DND-41 (cell line): ENCODE measurements at regions not wholly inside any gene's neighbourhood (a gene's known extent, or its start where the extent isn't known, plus 50 kb on each side); places are given as distances from the start of the nearest gene placed in this dataset.

ENCODE experiments used
- EZH2 ChIP-seq: IDR thresholded peaks from 3 replicates; pipeline ENCODE4 v1.6.1; 2012; ENCODE audit warnings: borderline replicate concordance, low read depth, mild to moderate bottlenecking, moderate library complexity, low read length, inconsistent platforms; ENCODE audit not compliant: severe bottlenecking
- TF ChIP-seq, protein P1 (sequence below): IDR thresholded peaks from 2 replicates; pipeline ENCODE4 v1.5.1; 2012; ENCODE audit warnings: borderline replicate concordance, low read length, moderate library complexity, mild to moderate bottlenecking; ENCODE audit not compliant: poor library complexity, severe bottlenecking; ENCODE audit errors: extremely low read depth

DNA sequence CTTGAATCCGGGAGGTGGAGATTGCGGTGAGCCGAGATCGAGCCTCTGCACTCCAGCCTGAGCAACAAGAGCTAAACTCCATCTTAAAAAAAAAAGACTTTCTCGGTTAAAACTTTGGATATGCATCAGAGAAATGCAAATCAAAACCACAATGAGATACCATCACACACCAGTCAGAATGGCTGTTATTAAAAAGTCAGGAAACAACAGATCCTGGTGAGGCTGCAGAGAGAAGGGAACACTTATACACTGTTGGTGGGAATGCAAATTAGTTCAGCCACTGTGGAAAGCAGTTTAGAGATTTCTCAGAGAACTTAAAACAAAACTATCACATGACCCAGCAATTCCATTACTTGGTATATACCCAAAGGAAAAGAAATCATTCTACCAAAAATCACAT, 619.4 kb upstream of the KIRREL3 start:
- TF ChIP-seq, protein P1, sequence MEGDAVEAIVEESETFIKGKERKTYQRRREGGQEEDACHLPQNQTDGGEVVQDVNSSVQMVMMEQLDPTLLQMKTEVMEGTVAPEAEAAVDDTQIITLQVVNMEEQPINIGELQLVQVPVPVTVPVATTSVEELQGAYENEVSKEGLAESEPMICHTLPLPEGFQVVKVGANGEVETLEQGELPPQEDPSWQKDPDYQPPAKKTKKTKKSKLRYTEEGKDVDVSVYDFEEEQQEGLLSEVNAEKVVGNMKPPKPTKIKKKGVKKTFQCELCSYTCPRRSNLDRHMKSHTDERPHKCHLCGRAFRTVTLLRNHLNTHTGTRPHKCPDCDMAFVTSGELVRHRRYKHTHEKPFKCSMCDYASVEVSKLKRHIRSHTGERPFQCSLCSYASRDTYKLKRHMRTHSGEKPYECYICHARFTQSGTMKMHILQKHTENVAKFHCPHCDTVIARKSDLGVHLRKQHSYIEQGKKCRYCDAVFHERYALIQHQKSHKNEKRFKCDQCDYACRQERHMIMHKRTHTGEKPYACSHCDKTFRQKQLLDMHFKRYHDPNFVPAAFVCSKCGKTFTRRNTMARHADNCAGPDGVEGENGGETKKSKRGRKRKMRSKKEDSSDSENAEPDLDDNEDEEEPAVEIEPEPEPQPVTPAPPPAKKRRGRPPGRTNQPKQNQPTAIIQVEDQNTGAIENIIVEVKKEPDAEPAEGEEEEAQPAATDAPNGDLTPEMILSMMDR = no peak
- no peak for TF ChIP-seq EZH2
